ENCODE measurements at regions not wholly inside any gene's neighbourhood (a gene's known extent, or its start where the extent isn't known, plus 50 kb on each side); places are given as distances from the start of the nearest gene placed in this dataset.

- no peak for TF ChIP-seq CTCF (IDR thresholded peaks at IDR 0.05; ENCODE audit: low read depth, low read length, missing input control)
- no peak for TF ChIP-seq JUND (IDR thresholded peaks at IDR 0.05)
- no peak for TF ChIP-seq TAF1 (conservative IDR thresholded peaks at IDR 0.05)
- TF ChIP-seq REST (IDR thresholded peaks at IDR 0.05): no peak
- TF ChIP-seq FOXA1 (IDR thresholded peaks at IDR 0.05): no peak
- TF ChIP-seq SP1 (IDR thresholded peaks at IDR 0.05): no peak
- no peak for TF ChIP-seq RXRA (IDR thresholded peaks at IDR 0.05)
- TF ChIP-seq FOXA2 (IDR thresholded peaks at IDR 0.05): no peak
- TF ChIP-seq ZBTB33 (IDR thresholded peaks at IDR 0.05): no peak
- TF ChIP-seq YY1 (IDR thresholded peaks at IDR 0.05): no peak
- TF ChIP-seq GABPA (IDR thresholded peaks at IDR 0.05 in 1 of 2, conservative IDR thresholded peaks at IDR 0.05 in 1 of 2): no peak
- TF ChIP-seq NR2F2 (IDR thresholded peaks at IDR 0.05): no peak
- TF ChIP-seq RAD21 (IDR thresholded peaks at IDR 0.05): no peak
- TF ChIP-seq ATF3 (IDR thresholded peaks at IDR 0.05): no peak
Measured at GRCh38 chrX:121558886-121559285, 511.5 kb downstream of the GLUD2 start.
